OCI-LY7 (cell line): ENCODE measurements at regions not wholly inside any gene's neighbourhood (a gene's known extent, or its start where the extent isn't known, plus 50 kb on each side); places are given as distances from the start of the nearest gene placed in this dataset.

Source experiments
- EZH2phosphoT487 ChIP-seq: fragments of 200-600 bp; sonication (generic); IDR thresholded peaks from 2 replicates; pipeline ENCODE4 v1.6.1; 2018; ENCODE audit warnings: low read depth, borderline replicate concordance, mild to moderate bottlenecking, mixed run types, antibody characterized with exemption, low read length, moderate library complexity, mixed read lengths
- TF ChIP-seq, protein P1 (sequence below): fragments of 200-600 bp; sonication (generic); conservative IDR thresholded peaks from 2 replicates; pipeline ENCODE4 v1.5.1; 2014; ENCODE audit warnings: mild to moderate bottlenecking, antibody characterized with exemption, low read length, moderate library complexity, mixed read lengths

DNA sequence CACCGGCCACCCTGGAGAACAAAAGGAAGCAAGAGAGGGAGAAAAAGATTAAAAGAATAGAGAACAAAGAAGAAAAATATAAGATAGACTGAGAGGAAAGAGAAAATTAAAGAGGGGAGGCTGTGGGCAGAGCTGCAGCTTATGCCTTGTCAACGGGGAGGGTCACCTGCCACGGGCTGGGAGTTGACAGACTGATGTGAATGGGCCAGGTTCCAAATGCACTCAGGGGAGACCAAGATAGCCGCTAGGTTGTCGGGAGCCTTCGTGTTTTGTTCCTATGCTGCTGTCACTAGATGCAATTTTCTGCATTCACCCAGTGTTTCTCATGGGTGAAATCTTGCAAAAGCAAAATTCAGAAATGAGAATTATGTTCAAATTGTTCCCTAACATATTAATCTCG lies 119.6 kb upstream of the MTHFD1L start:
- TF ChIP-seq, protein P1, sequence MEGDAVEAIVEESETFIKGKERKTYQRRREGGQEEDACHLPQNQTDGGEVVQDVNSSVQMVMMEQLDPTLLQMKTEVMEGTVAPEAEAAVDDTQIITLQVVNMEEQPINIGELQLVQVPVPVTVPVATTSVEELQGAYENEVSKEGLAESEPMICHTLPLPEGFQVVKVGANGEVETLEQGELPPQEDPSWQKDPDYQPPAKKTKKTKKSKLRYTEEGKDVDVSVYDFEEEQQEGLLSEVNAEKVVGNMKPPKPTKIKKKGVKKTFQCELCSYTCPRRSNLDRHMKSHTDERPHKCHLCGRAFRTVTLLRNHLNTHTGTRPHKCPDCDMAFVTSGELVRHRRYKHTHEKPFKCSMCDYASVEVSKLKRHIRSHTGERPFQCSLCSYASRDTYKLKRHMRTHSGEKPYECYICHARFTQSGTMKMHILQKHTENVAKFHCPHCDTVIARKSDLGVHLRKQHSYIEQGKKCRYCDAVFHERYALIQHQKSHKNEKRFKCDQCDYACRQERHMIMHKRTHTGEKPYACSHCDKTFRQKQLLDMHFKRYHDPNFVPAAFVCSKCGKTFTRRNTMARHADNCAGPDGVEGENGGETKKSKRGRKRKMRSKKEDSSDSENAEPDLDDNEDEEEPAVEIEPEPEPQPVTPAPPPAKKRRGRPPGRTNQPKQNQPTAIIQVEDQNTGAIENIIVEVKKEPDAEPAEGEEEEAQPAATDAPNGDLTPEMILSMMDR = no peak
- TF ChIP-seq EZH2phosphoT487 = no peak
